PC-3 (cell line): ENCODE measurements at regions not wholly inside any gene's neighbourhood (a gene's known extent, or its start where the extent isn't known, plus 50 kb on each side); places are given as distances from the start of the nearest gene placed in this dataset.

ENCODE experiments used
- EZH2phosphoT487 ChIP-seq: fragments of 300-600 bp; sonication (generic); IDR thresholded peaks from 2 replicates; pipeline ENCODE4 v1.6.1; 2018; ENCODE audit warnings: mild to moderate bottlenecking, antibody characterized with exemption, low read length, borderline replicate concordance
- TF ChIP-seq, protein P1 (sequence below): fragments of 300-600 bp; sonication (generic); conservative IDR thresholded peaks from 2 replicates; pipeline ENCODE4 v1.5.1; 2017; ENCODE audit warnings: antibody characterized with exemption, low read depth, mild to moderate bottlenecking, low read length

DNA sequence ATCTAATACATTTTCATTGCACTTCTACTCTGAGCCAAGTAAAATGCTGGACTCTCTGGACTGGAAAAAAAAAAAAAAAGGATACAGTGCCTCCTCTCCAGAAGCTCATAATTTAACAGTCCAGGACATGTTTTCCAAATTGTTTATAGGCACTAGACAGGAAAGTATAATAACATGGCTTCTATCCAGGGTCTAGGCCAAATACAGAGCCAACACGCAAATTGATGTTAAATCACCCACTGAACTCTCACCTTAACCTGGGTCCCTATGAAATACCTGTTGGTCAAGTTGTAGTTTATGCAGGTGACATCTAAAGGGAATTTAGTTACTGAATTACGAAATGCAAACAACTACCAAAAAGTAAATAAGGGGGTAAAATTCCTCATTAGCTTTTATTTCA, 428.7 kb upstream of the LUZP2 start:
- no peak for TF ChIP-seq EZH2phosphoT487
- TF ChIP-seq, protein P1, sequence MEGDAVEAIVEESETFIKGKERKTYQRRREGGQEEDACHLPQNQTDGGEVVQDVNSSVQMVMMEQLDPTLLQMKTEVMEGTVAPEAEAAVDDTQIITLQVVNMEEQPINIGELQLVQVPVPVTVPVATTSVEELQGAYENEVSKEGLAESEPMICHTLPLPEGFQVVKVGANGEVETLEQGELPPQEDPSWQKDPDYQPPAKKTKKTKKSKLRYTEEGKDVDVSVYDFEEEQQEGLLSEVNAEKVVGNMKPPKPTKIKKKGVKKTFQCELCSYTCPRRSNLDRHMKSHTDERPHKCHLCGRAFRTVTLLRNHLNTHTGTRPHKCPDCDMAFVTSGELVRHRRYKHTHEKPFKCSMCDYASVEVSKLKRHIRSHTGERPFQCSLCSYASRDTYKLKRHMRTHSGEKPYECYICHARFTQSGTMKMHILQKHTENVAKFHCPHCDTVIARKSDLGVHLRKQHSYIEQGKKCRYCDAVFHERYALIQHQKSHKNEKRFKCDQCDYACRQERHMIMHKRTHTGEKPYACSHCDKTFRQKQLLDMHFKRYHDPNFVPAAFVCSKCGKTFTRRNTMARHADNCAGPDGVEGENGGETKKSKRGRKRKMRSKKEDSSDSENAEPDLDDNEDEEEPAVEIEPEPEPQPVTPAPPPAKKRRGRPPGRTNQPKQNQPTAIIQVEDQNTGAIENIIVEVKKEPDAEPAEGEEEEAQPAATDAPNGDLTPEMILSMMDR, result no peak
